HG03558 (cell line): ENCODE measurements at regions not wholly inside any gene's neighbourhood (a gene's known extent, or its start where the extent isn't known, plus 50 kb on each side); places are given as distances from the start of the nearest gene placed in this dataset.

Experiments
- ATAC-seq: cut with Tn5 transposase; IDR thresholded peaks from one replicate; pipeline ENCODE4 v1.9.1; 2021; ENCODE audit warnings: moderate number of reproducible peaks; ENCODE audit not compliant: unreplicated experiment; ENCODE audit errors: extremely low read depth

DNA sequence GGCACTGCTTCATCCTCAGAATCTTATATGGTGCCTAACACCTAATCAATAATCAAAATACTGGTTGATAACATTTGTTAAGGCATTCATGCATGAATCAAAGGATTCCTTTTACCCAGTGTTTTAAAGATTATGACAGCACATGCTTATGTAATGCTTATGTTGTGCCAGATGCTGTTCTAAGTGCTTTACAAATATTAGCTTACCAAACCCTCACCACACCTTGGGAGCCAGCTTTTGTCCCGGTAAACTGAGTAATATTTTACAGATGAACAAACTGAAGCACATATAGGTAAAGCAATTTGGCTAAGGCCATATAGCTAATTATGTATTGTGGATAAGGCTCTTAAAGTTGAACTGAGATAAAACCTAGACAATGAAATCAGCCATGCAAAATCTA, 209.2 kb downstream of the ALX1 start:
- no peak for ATAC-seq

DNA sequence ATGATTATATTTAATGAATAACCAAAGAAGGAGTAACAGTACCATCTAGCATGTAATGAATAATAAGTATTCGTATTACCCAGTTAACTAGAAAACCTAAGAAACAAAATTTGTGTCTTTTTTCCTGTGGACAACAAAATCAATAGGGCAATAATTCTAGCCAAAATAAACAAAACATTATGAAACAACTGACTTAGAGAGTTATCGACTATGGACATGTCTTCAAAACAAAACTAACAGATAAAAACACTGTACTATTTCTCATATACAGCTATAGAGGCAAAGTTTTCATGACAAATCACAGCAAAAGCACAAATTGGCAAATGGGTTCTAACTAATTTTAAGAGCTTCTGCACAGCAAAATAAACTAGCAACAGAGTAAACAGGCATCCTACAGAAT, 224.1 kb downstream of the ALX1 start:
- no peak for ATAC-seq

DNA sequence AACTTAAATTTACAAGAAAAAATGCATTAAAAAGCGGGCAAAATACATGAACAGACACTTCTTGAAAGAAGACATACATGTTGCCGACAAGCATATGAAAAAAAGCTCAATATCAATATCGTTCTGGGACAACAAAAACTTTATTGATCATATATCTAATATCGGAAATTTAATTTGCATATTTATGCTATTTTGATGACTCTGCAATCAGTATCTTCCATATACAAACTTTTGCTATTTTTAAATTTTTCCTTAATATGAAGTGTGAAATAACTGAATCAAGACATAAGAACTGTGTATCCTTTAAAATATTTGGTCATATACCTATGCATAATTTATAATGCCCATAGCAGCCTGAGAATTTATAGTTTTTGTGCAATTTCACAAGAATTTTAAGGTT, 224.6 kb downstream of the ALX1 start:
- no peak for ATAC-seq

- ATAC-seq, result no peak
These were observed 227.4 kb downstream of the ALX1 start for GRCh38 chr12:85507456-85507855.

DNA sequence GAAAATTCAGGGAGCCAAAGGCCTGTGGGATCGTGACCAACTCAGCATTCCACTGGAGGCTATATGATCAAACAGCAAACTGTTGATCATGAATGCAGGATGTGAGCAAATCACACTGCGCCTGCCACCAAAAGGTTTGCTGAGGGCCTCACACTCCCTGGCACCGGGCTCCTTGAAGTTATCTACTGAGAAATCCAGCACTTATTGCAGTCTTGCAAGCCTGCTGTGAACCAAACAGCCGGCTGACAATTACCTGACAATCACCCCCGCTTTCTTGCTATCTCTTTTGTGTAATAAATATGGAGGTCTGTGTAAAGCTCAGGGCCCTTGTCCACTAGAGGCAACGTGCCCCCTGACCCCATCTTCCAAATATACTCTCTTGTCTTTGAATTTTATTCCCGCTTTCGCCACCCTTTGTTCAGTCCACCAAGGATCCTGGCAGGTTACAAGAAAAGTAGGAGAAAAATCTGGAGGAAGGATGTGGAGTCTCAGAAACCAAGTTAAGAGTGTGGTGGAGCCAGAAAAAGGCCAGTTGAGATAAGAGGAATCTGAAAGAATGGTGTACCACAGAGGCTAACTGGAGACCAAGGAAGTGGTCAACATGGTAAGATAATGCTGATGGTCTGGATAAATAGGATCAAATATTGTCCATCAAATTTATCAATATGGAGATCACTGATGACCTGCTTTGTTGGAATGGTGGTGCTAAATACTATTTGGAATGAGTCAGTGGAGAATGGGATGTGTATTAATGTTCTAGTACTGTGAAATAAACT, 229.2 kb downstream of the ALX1 start:
- no peak for ATAC-seq

DNA sequence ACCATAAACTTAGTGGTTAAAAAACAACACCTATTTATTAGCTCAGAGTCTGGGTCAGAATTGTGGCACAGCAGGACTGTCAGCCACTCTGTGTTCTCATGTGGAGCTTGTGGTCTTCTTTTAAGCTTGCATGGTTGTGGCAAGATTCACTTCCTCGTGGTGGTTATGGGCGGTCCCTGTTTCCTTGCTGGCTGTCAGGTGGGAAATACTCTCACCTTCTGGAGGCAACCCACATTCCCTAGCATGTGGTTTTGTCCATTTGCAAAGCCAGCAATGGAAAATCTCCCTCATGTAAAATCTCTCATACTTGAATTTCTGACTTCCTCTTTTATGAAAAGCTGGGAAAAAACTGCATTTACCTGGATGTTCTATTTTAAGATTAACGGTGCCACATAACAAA, 229.8 kb downstream of the ALX1 start:
- peak; percentile 91 for ATAC-seq

- no peak for ATAC-seq
These were observed 236.0 kb downstream of the ALX1 start for GRCh38 chr12:85516039-85516438.

- ATAC-seq, result no peak
These were observed 236.8 kb downstream of the ALX1 start for GRCh38 chr12:85516667-85517325.

- no peak for ATAC-seq
These were observed 239.1 kb downstream of the ALX1 start for GRCh38 chr12:85519163-85519562.

GRCh38 chr12:85523197-85523596, 243.2 kb downstream of the ALX1 start:
- no peak for ATAC-seq

DNA sequence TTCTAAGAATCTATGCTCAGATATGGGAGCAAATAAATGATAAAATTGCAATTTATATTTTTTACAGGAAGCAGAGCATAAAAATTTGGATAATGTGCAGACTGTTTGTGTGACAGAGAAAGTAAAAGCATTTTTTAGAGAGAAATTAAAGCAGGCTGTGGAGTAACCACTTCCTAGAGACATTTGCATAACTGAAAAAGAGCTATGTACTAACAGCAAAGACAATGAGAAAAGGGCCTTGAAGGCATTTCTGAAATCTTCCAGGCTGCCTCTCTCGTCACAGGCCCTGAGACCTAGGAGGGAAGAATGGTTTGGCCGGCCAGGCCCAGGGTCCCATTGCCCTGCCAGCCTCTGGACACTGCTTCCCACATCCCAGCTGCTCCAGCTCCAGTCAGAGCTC, 247.2 kb downstream of the ALX1 start:
- ATAC-seq, result peak; percentile 77

GRCh38 chr12:85529896-85530295, 249.9 kb downstream of the ALX1 start:
- ATAC-seq, result no peak

DNA sequence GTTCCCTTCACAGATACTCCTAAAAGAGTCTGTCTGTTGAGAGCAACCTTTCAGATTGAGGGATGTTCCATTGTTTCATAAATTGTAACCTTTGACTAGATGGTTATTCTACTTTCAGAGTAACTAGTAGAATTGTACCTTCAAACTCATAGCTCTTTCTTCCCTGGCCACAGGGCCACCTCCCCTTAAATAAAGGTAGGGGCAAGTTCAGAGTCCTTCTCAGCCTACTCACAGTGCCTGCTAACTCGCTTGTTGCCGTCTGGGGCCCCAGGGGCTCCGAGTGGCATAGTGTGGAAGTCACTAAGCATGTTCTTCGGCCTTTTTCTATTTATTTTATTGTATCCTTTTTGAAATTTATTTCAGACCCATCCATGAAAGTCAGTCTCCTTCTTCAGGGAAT, 250.4 kb downstream of the ALX1 start:
- no peak for ATAC-seq

GRCh38 chr12:85531341-85531740, 251.3 kb downstream of the ALX1 start:
- ATAC-seq, result peak; percentile 91

- no peak for ATAC-seq
These were observed 269.6 kb downstream of the ALX1 start for GRCh38 chr12:85549640-85550039.

- no peak for ATAC-seq
These were observed 270.9 kb downstream of the ALX1 start for GRCh38 chr12:85550924-85551323.

- no peak for ATAC-seq
These were observed 272.4 kb downstream of the ALX1 start for GRCh38 chr12:85552461-85552860.

- no peak for ATAC-seq
These were observed 277.8 kb downstream of the ALX1 start for GRCh38 chr12:85557850-85558249.

- ATAC-seq, result no peak
These were observed 277.5 kb downstream of the RASSF9 start for GRCh38 chr12:85558684-85559083.

GRCh38 chr12:85559127-85559526, 277.1 kb downstream of the RASSF9 start:
- no peak for ATAC-seq

- no peak for ATAC-seq
These were observed 276.7 kb downstream of the RASSF9 start for GRCh38 chr12:85559536-85559935.

GRCh38 chr12:85562765-85563164, 273.4 kb downstream of the RASSF9 start:
- no peak for ATAC-seq
